ENCODE measurements at regions not wholly inside any gene's neighbourhood (a gene's known extent, or its start where the extent isn't known, plus 50 kb on each side); places are given as distances from the start of the nearest gene placed in this dataset.

DNA sequence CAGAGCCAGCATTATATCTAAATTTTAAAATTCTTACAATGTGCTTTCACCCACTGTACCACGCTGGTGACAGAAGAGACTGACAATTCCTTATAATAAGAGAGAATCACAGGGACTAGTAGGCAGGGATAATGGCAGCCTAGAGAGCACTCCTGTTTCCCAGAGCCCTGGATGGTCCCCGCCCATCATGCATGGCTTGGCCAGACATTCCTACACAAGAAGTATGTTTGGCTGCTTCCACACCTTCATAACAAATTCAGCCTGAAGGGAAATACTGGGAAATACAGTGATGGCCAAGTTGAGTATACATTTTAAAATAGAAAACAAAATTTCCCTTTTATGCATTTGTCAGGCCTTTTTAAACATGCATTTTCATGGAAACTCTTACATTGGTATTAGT lies 193.5 kb upstream of the ELL2 start:
- H3K4me3 ChIP-seq (ENCODE audit: low read length): no peak overlapping the region
- TF ChIP-seq ZNF274 (IDR thresholded peaks at IDR 0.05; ENCODE audit: low read depth, low read length): no peak

DNA sequence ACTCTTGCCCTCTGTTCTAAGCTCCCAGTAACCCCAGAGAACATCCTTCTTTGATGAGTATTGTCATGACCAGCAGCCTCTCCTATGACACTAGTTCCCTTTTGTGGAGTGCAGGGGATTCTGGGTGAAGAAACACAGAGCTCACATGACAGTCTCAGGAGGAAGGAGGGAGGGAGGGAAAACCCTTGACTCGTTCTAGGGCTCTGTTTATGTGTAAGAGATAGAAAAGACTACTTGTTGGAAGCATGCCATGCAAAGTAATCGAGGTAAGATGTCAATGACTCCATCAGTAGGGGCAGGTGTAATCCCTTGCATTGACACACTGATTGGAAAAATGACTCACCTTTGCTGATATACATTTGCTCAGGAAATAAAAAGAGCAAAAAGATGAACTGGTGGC lies 190.2 kb upstream of the ELL2 start:
- no peak for TF ChIP-seq ZNF274 (IDR thresholded peaks at IDR 0.05; ENCODE audit: low read depth, low read length)
- H3K4me3 ChIP-seq (ENCODE audit: low read length): no peak overlapping the region

DNA sequence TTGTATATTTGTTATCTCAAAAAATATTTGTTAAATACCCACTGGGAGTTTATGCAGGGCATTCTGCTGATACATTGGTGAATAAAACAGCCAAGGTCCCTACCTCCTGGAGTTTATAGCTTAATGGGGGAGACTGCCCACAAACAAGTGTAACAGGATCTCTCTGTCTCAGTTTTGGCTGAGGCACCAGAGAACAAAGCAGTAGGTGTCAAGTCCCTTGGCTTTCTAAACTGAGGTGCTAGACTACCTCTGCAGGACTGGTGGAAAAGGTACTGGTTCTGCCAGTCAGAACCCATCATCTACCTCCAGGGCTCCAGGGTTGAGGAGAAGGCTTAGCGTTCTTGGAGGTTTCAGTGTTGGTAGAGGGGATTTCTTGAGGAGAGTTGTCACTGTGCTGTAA lies 188.4 kb upstream of the ELL2 start:
- TF ChIP-seq ZNF274 (IDR thresholded peaks at IDR 0.05; ENCODE audit: low read depth, low read length): no peak
- no peak overlapping the region for H3K4me3 ChIP-seq (ENCODE audit: low read length)

DNA sequence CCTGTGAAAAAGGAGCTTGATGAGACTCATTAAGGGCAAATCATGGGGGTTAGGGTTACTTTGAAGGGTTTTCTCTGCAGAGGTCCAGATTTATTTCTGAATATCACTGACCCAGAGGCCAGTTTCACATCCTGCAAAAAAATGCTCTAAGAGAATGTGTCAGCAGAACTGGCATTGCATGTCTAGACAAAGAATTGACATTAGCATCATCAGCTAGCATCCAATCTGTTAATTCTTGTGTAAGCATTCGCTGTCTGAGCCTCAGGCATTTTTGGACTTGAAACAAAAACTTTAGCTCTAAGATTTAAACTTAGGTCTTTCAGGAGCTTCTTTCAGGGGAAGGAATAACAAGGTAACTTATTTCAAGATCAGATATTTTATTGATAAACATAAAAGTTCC lies 187.9 kb upstream of the ELL2 start:
- H3K4me3 ChIP-seq (ENCODE audit: low read length): no peak overlapping the region
- no peak for TF ChIP-seq ZNF274 (IDR thresholded peaks at IDR 0.05; ENCODE audit: low read depth, low read length)

DNA sequence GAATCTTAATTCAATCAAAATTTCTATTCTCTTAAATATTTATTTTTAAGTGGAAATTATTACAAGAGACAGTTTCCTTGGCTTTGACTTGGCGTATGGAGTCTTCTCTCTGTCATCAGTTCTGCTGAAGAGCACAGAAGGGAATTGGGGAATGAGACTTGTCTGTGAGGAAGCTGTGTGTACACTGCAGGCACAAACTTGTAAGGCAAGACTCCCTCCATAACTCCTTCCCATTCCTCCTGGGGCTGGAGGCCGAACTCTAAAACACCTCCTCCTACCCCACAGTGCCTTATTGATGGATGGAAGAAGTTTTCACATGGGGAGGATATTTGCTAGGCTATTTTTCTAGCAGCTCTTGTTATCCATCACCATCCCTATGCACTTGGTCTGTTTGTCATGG lies 187.4 kb upstream of the ELL2 start:
- no peak for TF ChIP-seq ZNF274 (IDR thresholded peaks at IDR 0.05; ENCODE audit: low read depth, low read length)

DNA sequence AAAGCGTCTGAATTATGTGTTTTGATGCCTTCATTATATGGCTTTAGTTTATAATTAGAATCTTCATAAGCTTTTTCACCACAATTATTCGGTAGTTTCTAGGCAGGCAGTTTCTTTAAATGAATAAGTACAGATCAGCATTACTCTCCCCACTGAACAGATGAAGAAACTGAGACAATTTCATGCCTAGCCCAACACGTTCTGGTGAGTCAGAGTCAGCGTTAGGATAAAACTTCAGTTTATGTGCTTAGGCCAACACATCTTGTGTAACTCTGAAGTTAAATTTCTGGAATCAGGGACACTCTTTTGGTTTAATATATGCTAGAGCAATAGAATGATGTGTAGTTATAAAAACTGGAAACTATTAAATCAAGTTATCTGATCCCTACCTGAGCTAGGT lies 186.7 kb upstream of the ELL2 start:
- no peak overlapping the region for H3K4me3 ChIP-seq (ENCODE audit: low read length)
- no peak for TF ChIP-seq ZNF274 (IDR thresholded peaks at IDR 0.05; ENCODE audit: low read depth, low read length)

More for the DNA sequence above, 187.4 kb upstream of the ELL2 start:
- H3K4me3 ChIP-seq (ENCODE audit: low read length): no peak overlapping the region

DNA sequence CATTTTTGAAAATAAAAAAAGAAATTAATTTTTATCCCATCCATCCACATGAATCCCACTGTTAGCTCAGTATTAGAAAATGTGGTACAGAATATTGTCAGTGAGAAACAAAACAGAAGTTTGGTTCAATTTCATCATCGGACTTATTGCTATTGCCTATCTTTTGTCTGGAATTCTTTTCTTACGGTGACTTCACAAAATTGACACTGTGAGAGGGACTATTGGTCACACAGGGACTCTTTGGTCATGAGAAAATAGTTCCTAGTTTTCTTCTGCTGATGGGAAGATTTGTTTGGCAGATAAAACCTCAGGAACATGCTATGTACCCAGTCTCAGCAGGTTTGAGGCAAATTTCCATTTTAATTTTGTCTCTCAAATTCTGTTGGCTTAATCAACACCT lies 186.2 kb upstream of the ELL2 start:
- H3K4me3 ChIP-seq (ENCODE audit: low read length): no peak overlapping the region
- no peak for TF ChIP-seq ZNF274 (IDR thresholded peaks at IDR 0.05; ENCODE audit: low read depth, low read length)

DNA sequence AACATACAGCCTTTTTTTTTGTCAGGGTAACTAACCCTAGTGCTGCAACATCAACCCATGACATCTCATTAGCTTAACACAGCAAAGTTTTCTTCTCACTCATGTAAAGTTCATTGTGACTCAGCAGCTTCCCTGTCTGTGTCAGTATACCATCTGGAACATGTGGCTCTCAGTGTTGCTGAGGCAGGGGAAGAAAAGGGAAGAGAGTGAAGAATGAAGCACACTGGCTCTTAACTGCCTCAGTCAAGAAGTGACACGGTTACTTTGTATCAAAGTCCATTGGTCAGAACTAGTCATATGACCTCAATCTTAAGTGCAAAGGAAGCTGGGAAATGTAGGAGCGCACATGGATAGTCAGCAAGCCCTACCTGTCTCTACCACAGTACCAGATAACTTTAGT lies 185.0 kb upstream of the ELL2 start:
- TF ChIP-seq ZNF274 (IDR thresholded peaks at IDR 0.05; ENCODE audit: low read depth, low read length): no peak
- H3K4me3 ChIP-seq (ENCODE audit: low read length): no peak overlapping the region

DNA sequence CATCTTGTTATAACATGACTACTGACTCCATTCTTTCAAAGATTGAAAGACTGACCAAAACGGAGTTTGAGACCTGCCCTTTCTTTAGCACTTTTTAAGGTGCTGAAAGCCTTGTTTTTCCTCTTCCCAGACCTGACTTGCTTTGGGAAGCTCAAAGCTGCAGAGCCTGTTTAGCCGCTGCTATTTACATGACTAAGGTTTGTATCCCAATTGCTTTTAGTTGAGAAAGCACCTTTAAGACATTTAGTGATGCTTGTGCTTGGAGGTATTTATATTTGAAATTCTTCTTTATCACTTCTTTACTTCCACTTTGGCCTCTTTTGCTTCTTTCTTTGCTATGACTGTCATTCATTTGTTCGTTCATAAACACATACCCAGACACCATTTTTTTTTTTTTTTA lies 182.6 kb upstream of the ELL2 start:
- no peak overlapping the region for H3K4me3 ChIP-seq (ENCODE audit: low read length)
- TF ChIP-seq ZNF274 (IDR thresholded peaks at IDR 0.05; ENCODE audit: low read depth, low read length): no peak

DNA sequence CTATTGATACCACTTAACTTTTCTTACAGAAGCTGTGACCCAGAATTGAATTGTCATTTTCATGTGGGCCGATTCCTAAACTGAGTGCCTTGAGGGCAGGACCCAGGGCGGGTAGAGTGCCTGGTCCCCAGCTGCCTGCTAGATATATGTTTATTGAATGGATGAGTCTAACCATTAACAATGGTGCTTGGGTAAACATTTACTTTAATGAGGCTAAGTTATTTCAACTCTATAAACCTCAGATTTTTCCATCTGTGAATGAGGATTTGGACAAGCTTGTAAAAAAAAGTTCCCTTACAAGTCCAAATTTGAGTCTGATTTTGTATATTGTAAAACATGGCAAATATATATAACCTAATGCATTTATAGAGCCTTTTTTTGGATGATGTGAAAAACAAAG lies 181.8 kb upstream of the ELL2 start:
- no peak overlapping the region for H3K4me3 ChIP-seq (ENCODE audit: low read length)
- no peak for TF ChIP-seq ZNF274 (IDR thresholded peaks at IDR 0.05; ENCODE audit: low read depth, low read length)

DNA sequence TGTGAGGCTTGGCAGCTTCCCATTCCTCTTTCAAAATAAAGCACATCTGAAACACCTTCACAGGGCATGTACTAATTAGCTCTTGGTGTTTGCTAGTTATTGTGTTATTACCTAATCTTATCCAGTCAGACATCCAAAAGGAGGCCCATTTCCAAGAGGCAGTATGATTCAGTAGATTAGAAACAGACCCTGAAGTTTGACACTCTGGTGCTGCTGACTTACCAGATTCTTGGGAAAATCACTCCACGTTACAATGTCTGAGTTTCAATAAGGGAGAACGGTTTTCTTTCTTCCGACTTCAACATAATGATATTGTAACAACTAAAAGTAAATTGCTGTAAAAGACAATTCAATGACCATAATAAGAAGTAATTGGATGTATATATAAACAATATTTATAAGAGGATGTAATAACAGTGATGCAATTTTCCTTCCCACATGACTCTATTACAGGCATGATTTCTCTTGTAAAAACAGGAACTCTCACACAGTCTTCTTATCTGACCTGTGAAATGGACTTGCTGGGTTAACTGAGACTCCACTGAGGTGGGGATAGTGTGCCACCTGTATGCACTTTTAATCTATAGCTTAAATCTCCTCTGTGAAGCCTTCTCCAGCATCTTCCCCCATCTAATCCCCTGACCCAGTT lies 181.3 kb upstream of the ELL2 start:
- H3K4me3 ChIP-seq (ENCODE audit: low read length): no peak overlapping the region
- TF ChIP-seq ZNF274 (IDR thresholded peaks at IDR 0.05; ENCODE audit: low read depth, low read length): no peak

DNA sequence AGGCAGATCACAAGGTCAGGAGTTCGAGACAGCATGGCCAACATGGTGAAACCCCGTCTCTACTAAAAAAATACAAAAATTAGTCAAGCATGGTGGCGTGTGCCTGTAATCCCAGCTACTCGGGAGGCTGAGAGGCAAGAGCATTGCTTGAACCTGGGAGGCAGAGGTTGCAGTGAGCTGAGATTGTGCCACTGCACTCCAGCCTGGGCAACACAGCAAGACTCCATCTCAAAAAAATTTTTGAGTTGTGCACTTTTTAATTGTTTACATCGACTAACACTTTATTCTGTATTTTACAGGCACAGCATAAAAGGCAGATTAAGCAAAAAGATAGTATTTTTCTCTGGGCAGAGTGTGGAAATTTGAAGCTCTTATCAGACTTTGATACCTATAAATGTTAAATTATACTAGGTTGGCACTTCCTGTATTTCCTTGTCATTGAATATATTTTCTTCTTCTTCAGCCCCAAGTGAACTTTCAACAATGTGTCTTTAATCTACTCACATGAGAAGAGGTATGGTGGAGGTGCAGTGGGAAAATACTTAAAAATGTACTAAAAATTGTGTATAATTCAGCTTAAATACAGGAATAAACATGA lies 180.6 kb upstream of the ELL2 start:
- TF ChIP-seq ZNF274 (IDR thresholded peaks at IDR 0.05; ENCODE audit: low read depth, low read length): no peak
- no peak overlapping the region for H3K4me3 ChIP-seq (ENCODE audit: low read length)

DNA sequence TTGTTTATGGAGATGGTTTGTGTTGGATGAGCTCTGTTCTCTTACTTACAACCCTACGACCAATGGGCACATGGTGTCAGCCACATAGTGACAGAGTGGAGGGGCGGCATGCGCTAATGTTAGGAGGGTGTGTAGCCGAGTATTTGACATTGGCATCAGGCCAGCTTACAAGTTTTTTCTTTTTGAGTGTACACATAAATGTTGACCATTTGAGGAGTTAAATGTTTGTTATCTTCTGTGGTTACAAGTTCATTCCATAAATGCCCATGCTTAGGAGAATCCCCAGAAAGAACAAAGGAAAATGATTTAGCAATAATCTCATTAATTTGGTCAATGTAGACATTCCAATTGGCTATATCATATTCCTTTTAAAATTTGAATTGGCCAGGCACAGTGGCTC lies 180.1 kb upstream of the ELL2 start:
- no peak overlapping the region for H3K4me3 ChIP-seq (ENCODE audit: low read length)
- no peak for TF ChIP-seq ZNF274 (IDR thresholded peaks at IDR 0.05; ENCODE audit: low read depth, low read length)

DNA sequence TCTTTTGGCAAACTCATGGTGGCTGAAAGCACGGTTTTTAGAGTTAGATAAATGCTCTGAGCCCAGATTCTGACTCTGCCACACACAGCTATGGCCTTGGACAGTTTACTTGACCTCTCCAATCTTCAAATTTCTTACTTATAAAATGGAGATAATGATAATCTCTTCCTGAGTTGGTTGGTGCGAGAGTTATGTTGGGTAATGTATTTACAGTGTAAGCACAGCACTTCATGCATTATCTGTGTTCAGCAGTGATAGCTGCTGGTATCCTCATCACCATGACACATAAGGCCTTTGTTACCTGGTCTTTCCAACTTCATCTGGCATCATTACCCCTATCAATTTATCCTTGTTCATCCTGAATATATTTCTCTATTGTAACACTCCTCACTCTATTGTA lies 178.8 kb upstream of the ELL2 start:
- no peak for TF ChIP-seq ZNF274 (IDR thresholded peaks at IDR 0.05; ENCODE audit: low read depth, low read length)

DNA sequence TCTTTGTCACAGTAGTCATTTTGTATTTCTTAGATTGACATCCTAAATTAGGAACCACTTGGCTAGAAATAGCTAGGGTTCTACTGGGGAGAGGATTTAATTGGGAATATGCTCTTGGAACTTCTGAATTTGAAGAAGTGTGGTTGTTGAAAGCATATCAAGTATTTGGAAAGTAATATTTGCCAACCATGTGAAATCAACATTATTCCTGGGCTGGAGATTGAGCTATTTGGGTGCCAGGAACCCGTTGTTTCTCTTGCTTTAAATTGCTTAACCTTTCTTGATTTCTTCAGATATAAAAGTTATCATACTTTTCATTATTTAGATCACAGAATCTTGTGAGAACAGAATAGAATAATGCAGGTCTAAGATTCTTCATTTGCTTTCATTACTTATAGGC lies 178.4 kb upstream of the ELL2 start:
- no peak overlapping the region for H3K4me3 ChIP-seq (ENCODE audit: low read length)
- no peak for TF ChIP-seq ZNF274 (IDR thresholded peaks at IDR 0.05; ENCODE audit: low read depth, low read length)

More for the DNA sequence above, 178.8 kb upstream of the ELL2 start:
- H3K4me3 ChIP-seq (ENCODE audit: low read length): no peak overlapping the region

DNA sequence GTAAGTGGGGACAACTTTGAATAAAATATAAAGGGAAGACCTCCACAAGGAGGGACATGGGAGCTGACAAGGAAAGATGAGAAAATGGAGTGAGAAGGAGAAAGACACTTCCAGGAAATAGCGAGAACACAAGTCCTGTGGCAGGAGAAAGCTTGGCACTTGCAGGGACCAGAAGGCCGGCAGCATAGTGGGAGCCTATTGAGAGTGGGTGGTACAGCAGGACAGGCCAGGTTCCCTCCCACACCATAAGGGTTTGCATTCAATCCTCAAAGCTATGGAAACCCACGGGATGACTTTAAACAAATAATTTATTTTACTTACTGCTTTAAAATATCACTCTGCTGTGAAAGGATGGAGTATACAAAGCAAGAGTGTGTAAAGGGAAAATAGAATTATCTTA lies 173.2 kb upstream of the ELL2 start:
- TF ChIP-seq ZNF274 (IDR thresholded peaks at IDR 0.05; ENCODE audit: low read depth, low read length): no peak

More for the DNA sequence above, 173.2 kb upstream of the ELL2 start:
- H3K4me3 ChIP-seq (ENCODE audit: low read length): no peak overlapping the region
